Suprapubic skin (tissue), 4 donors: ENCODE measurements at regions not wholly inside any gene's neighbourhood (a gene's known extent, or its start where the extent isn't known, plus 50 kb on each side); places are given as distances from the start of the nearest gene placed in this dataset.

Source experiments
- CTCF ChIP-seq, 2 donors: fragments of 200-600 bp in 1 of 2; fragments of 450-650 bp in 1 of 2; sonication (generic) in 1 of 2; IDR thresholded peaks; one replicate each; pipeline ENCODE4 v1.5.1; 2016 to 2019; ENCODE audit warnings: antibody characterized with exemption in 2 of 2, mild to moderate bottlenecking in 1 of 2, moderate library complexity in 1 of 2
- POLR2A ChIP-seq, 2 donors: fragments of 450-650 bp; IDR thresholded peaks; one replicate each; pipeline ENCODE4 v1.6.1; 2017; ENCODE audit warnings: antibody characterized with exemption in 2 of 2, mild to moderate bottlenecking in 2 of 2, moderate library complexity in 2 of 2
- POLR2AphosphoS5 ChIP-seq, 3 donors: sonication (generic); formaldehyde crosslinking; IDR thresholded peaks; one replicate each; pipeline ENCODE4 v1.6.1; 2017; ENCODE audit warnings: antibody characterized with exemption in 3 of 3

GRCh38 chr18:73461038-73461779 lies 593.4 kb upstream of the NETO1 start:
- TF ChIP-seq CTCF (IDR thresholded peaks at IDR 0.05) (no peak), POLR2AphosphoS5 (IDR thresholded peaks at IDR 0.05) (no peak), POLR2A (IDR thresholded peaks at IDR 0.05) (no peak)
